Trophoblast cell (in vitro differentiated cells and primary cell): ENCODE measurements at regions not wholly inside any gene's neighbourhood (a gene's known extent, or its start where the extent isn't known, plus 50 kb on each side); places are given as distances from the start of the nearest gene placed in this dataset.
"Not testable (repeated sequence)": the region's sequence is repeated elsewhere in the genome, so short reads cannot be mapped to it uniquely, and the experiment has no call there.

Source experiments
- DNase-seq, 2 donors: peaks; one replicate each; pipeline ENCODE4 v3.0.0-alpha.2; 2016
- H2AFZ ChIP-seq: 2 replicates; pipeline ENCODE4 v1.6.1; 2013; ENCODE audit warnings: low read length, moderate library complexity, mild to moderate bottlenecking; ENCODE audit not compliant: insufficient read depth, poor library complexity
- H2AK5ac ChIP-seq: 2 replicates; pipeline ENCODE4 v1.6.1; 2013; ENCODE audit warnings: mild to moderate bottlenecking, low read length
- H2BK120ac ChIP-seq: 2 replicates; pipeline ENCODE4 v1.6.1; 2013; ENCODE audit warnings: low read length, mild to moderate bottlenecking, moderate library complexity; ENCODE audit not compliant: insufficient read depth, poor library complexity
- H2BK12ac ChIP-seq: 2 replicates; pipeline ENCODE4 v1.6.1; 2013; ENCODE audit warnings: mild to moderate bottlenecking, low read length, moderate library complexity
- H2BK5ac ChIP-seq: 2 replicates; pipeline ENCODE4 v1.6.1; 2013; ENCODE audit warnings: low read length, low read depth, moderate library complexity, mild to moderate bottlenecking; ENCODE audit not compliant: poor library complexity
- H3K14ac ChIP-seq: 2 replicates; pipeline ENCODE4 v1.6.1; 2013; ENCODE audit warnings: mild to moderate bottlenecking, low read length
- H3K18ac ChIP-seq: 2 replicates; pipeline ENCODE4 v1.6.1; 2013; ENCODE audit warnings: mild to moderate bottlenecking, low read length
- H3K23ac ChIP-seq: 2 replicates; pipeline ENCODE4 v1.6.1; 2013; ENCODE audit warnings: low read length
- H3K27ac ChIP-seq: 2 replicates; pipeline ENCODE4 v1.5.1; 2013; ENCODE audit warnings: low read depth, mild to moderate bottlenecking, inconsistent platforms, low read length, moderate library complexity
- H3K27me3 ChIP-seq: 2 replicates; pipeline ENCODE4 v1.6.1; 2013; ENCODE audit warnings: inconsistent platforms, mild to moderate bottlenecking, low read length, moderate library complexity; ENCODE audit not compliant: insufficient read depth
- H3K36me3 ChIP-seq, 2 experiments: 1 replicate in 1 of 2; 2 replicates in 1 of 2; pipeline ENCODE4 v1.6.1; 2013; ENCODE audit warnings: low read length in 2 of 2, mild to moderate bottlenecking in 2 of 2, moderate library complexity in 1 of 2; ENCODE audit not compliant: insufficient read depth in 2 of 2, control insufficient read depth in 1 of 2
- H3K4ac ChIP-seq: 2 replicates; pipeline ENCODE4 v1.6.1; 2013; ENCODE audit warnings: low read depth, mild to moderate bottlenecking, low read length, moderate library complexity
- H3K4me1 ChIP-seq, 2 experiments: 1 replicate in 1 of 2; 2 replicates in 1 of 2; pipeline ENCODE4 v1.6.1; 2013; ENCODE audit warnings: low read length in 2 of 2, mild to moderate bottlenecking in 2 of 2, moderate library complexity in 1 of 2; ENCODE audit not compliant: insufficient read depth in 2 of 2, control insufficient read depth in 1 of 2
- H3K4me2 ChIP-seq: 2 replicates; pipeline ENCODE4 v1.6.1; 2013; ENCODE audit warnings: inconsistent platforms, mild to moderate bottlenecking, low read length, moderate library complexity
- H3K4me3 ChIP-seq: 2 replicates; pipeline ENCODE4 v1.5.1; 2013; ENCODE audit warnings: mild to moderate bottlenecking, low read depth, low read length, inconsistent platforms
- H3K79me1 ChIP-seq: one replicate; pipeline ENCODE4 v1.6.1; 2013; ENCODE audit warnings: low read length
- H3K79me2 ChIP-seq: 2 replicates; pipeline ENCODE4 v1.6.1; 2013; ENCODE audit warnings: low read length, mild to moderate bottlenecking; ENCODE audit not compliant: control insufficient read depth, insufficient read depth, poor library complexity
- H3K9ac ChIP-seq: 2 replicates; pipeline ENCODE4 v1.6.1; 2013; ENCODE audit warnings: mild to moderate bottlenecking, low read length
- H3K9me3 ChIP-seq: 2 replicates; pipeline ENCODE4 v1.6.1; 2013; ENCODE audit warnings: low read depth, mild to moderate bottlenecking, control low read depth, inconsistent platforms, low read length; ENCODE audit not compliant: insufficient read depth
- H4K12ac ChIP-seq: 2 replicates; pipeline ENCODE4 v1.6.1; 2013; ENCODE audit warnings: low read depth, mild to moderate bottlenecking, low read length, moderate library complexity
- H4K8ac ChIP-seq: 2 replicates; pipeline ENCODE4 v1.6.1; 2013; ENCODE audit warnings: low read depth, mild to moderate bottlenecking, low read length, moderate library complexity
- H4K91ac ChIP-seq: one replicate; pipeline ENCODE4 v1.6.1; 2013; ENCODE audit warnings: low read depth, mild to moderate bottlenecking, low read length, moderate library complexity
- WGBS: extraction: QIAGEN DNeasy Blood & Tissue Kit; methylation state at CpG from one replicate; pipeline ENCODE4 v1.1.7; 2013; ENCODE audit warnings: missing lambda C conversion rate; ENCODE audit not compliant: insufficient read length, insufficient coverage; ENCODE audit errors: extremely low coverage; 5-methylcytosine and 5-hydroxymethylcytosine counted together

- not testable (repeated sequence) for DNase-seq, H2BK12ac ChIP-seq, H3K14ac ChIP-seq, H3K79me2 ChIP-seq, H2BK5ac ChIP-seq, H3K79me1 ChIP-seq, H4K91ac ChIP-seq, H4K8ac ChIP-seq, H3K4me2 ChIP-seq, H3K36me3 ChIP-seq, H3K9ac ChIP-seq, H2AK5ac ChIP-seq, H3K27ac ChIP-seq, H3K9me3 ChIP-seq, H3K27me3 ChIP-seq, H3K4ac ChIP-seq, H2BK120ac ChIP-seq, H4K12ac ChIP-seq, H3K4me1 ChIP-seq, H2AFZ ChIP-seq, H3K4me3 ChIP-seq, H3K18ac ChIP-seq, H3K23ac ChIP-seq
- WGBS = no CpG with 5 or more reads among the region's 12 CpGs
Measured at GRCh38 chr7:55743454-55743717, 119.2 kb downstream of the SEPTIN14 start.

- H4K8ac ChIP-seq, H3K9me3 ChIP-seq, H3K4me1 ChIP-seq, H3K9ac ChIP-seq, H2AK5ac ChIP-seq, H3K14ac ChIP-seq, H2BK120ac ChIP-seq, H4K91ac ChIP-seq, H3K36me3 ChIP-seq, H3K27ac ChIP-seq, H3K79me1 ChIP-seq, H4K12ac ChIP-seq, H3K4me3 ChIP-seq, H2BK12ac ChIP-seq, H3K4me2 ChIP-seq, DNase-seq, H3K4ac ChIP-seq, H2BK5ac ChIP-seq, H3K79me2 ChIP-seq, H2AFZ ChIP-seq, H3K18ac ChIP-seq, H3K27me3 ChIP-seq, H3K23ac ChIP-seq: not testable (repeated sequence)
- WGBS = no CpG with 5 or more reads among the region's 37 CpGs
Measured at GRCh38 chr7:55742651-55743453, 119.7 kb downstream of the SEPTIN14 start.

- not testable (repeated sequence) for H3K14ac ChIP-seq, H3K4me3 ChIP-seq, H2AK5ac ChIP-seq, H3K18ac ChIP-seq, H2BK120ac ChIP-seq, H3K27ac ChIP-seq, H3K9me3 ChIP-seq, H4K12ac ChIP-seq, H4K91ac ChIP-seq, H3K27me3 ChIP-seq, H4K8ac ChIP-seq, H3K23ac ChIP-seq, H3K36me3 ChIP-seq, H2BK5ac ChIP-seq, H3K9ac ChIP-seq, H3K4me1 ChIP-seq, H3K4me2 ChIP-seq, H3K79me2 ChIP-seq, H2AFZ ChIP-seq, DNase-seq, H2BK12ac ChIP-seq, H3K79me1 ChIP-seq, H3K4ac ChIP-seq
- no CpG with 5 or more reads among the region's 47 CpGs for WGBS
Measured at GRCh38 chr7:55741721-55742631, 120.6 kb downstream of the SEPTIN14 start.

GRCh38 chr7:55740633-55741250, 121.8 kb downstream of the SEPTIN14 start:
- H3K27ac ChIP-seq = not testable (repeated sequence)
- WGBS = no CpG with 5 or more reads among the region's 27 CpGs

More at GRCh38 chr7:55740633-55741250, 121.8 kb downstream of the SEPTIN14 start:
- not testable (repeated sequence) for H2AK5ac ChIP-seq, H3K9ac ChIP-seq, H3K4ac ChIP-seq, H3K4me3 ChIP-seq, H3K79me1 ChIP-seq, H3K27me3 ChIP-seq, H3K9me3 ChIP-seq, H4K12ac ChIP-seq, H3K4me1 ChIP-seq, H3K23ac ChIP-seq, H2BK12ac ChIP-seq, H2BK120ac ChIP-seq, H3K14ac ChIP-seq, H3K79me2 ChIP-seq, H4K91ac ChIP-seq, DNase-seq, H2AFZ ChIP-seq, H3K4me2 ChIP-seq, H4K8ac ChIP-seq, H2BK5ac ChIP-seq, H3K18ac ChIP-seq, H3K36me3 ChIP-seq
